GM12892 (cell line): ENCODE measurements at regions not wholly inside any gene's neighbourhood (a gene's known extent, or its start where the extent isn't known, plus 50 kb on each side); places are given as distances from the start of the nearest gene placed in this dataset.

ENCODE experiments used
- POLR2A ChIP-seq: IDR thresholded peaks from 2 replicates; pipeline ENCODE4 v1.6.1; 2011; ENCODE audit warnings: low read depth, low read length, control low read depth
- POLR2AphosphoS5 ChIP-seq: IDR thresholded peaks from 2 replicates; pipeline ENCODE4 v1.6.1; 2011; ENCODE audit warnings: low read depth, low read length, control low read depth

GRCh38 chr10:131662851-131663250 lies 238.0 kb upstream of the PPP2R2D start:
- TF ChIP-seq POLR2A (no peak), POLR2AphosphoS5 (no peak)
